ENCODE measurements at regions not wholly inside any gene's neighbourhood (a gene's known extent, or its start where the extent isn't known, plus 50 kb on each side); places are given as distances from the start of the nearest gene placed in this dataset.

- TF ChIP-seq BACH1 (IDR thresholded peaks at IDR 0.05; ENCODE audit: borderline replicate concordance): no peak
- no peak for TF ChIP-seq MTA3 (IDR thresholded peaks at IDR 0.05; ENCODE audit: borderline replicate concordance, low read length)
Measured at GRCh38 chr2:136714452-136714951, 50.8 kb upstream of the THSD7B start (continued).

- intact Hi-C loops (cut with micrococcal nuclease; ENCODE audit: unreplicated experiment): no loop called here
- no peaks in the 10 kb centered on the region for H3K9me3 ChIP-seq (replicated peaks; ENCODE audit: control insufficient read depth, insufficient read depth, low read length)
- H3K4me3 ChIP-seq: no peak overlapping the region
- H3K27ac ChIP-seq (ENCODE audit: control insufficient read depth, insufficient read depth): no peak overlapping the region
- H3K79me2 ChIP-seq (ENCODE audit: control insufficient read depth, insufficient read depth, low read length): no peaks in the 10 kb centered on the region
- CTCF ChIA-PET: interaction anchor here (0.6 kb wide), 1 partner anchor 22 kb away, joined by 3 read pairs; no protein-coding TSS in a partner anchor
- H2AFZ ChIP-seq (ENCODE audit: control insufficient read depth, low read depth, low read length): no peak overlapping the region
- H3K4me1 ChIP-seq (ENCODE audit: control insufficient read depth, insufficient read depth, low read length): no peaks in the 10 kb centered on the region
- in situ Hi-C loops (cut with MboI): no loop called here
- no peak for DNase-seq (ENCODE audit: low read depth, low spot score)
- H3K36me3 ChIP-seq (ENCODE audit: control insufficient read depth in 2 of 2, insufficient read depth in 2 of 2, low read length in 1 of 2): no peaks in the 10 kb centered on the region
- TF ChIP-seq ATF7 (IDR thresholded peaks at IDR 0.05; ENCODE audit: low read depth) (no peak), CEBPZ (IDR thresholded peaks at IDR 0.05; ENCODE audit: low read depth, low read length) (no peak), CBFB (IDR thresholded peaks at IDR 0.05; ENCODE audit: low read depth) (no peak), SMAD1 (IDR thresholded peaks at IDR 0.05; ENCODE audit: low read depth, partially characterized antibody) (no peak), TBL1XR1 (IDR thresholded peaks at IDR 0.05; ENCODE audit: low read depth, low read length) (no peak), NRF1 (conservative IDR thresholded peaks at IDR 0.05; ENCODE audit: low read depth, low read length) (no peak), SUPT20H (IDR thresholded peaks at IDR 0.05; ENCODE audit: borderline replicate concordance, control insufficient read depth, low read depth, low read length) (no peak), NR2F1 (conservative IDR thresholded peaks at IDR 0.05) (no peak), RBBP5 (conservative IDR thresholded peaks at IDR 0.05) (no peak), SPI1 (IDR thresholded peaks at IDR 0.05; ENCODE audit: borderline replicate concordance, insufficient read depth, low read depth, low read length) (no peak), SMARCA5 (IDR thresholded peaks at IDR 0.05) (no peak)
- no peak for FAIRE-seq
- POLR2A ChIA-PET: no interaction called here
- no peak overlapping the region for H3K9ac ChIP-seq (ENCODE audit: control insufficient read depth, insufficient read depth, low read length)
- RAD21 ChIA-PET (ENCODE audit: unreplicated experiment): no interaction called here
- no peaks in the 10 kb centered on the region for H3K27me3 ChIP-seq (replicated peaks in 1 of 2; ENCODE audit: control insufficient read depth in 2 of 2, insufficient read depth in 2 of 2, low read length in 1 of 2)
- WGBS (ENCODE audit: insufficient coverage, insufficient replicate concordance, low lambda C conversion rate, missing lambda C conversion rate): 0% methylated on average over 2 of the region's 2 CpGs
- no peak for ATAC-seq
- no peaks in the 10 kb centered on the region for H4K20me1 ChIP-seq (ENCODE audit: control insufficient read depth, insufficient read depth)
- SMC1A ChIA-PET (ENCODE audit: uncharacterized antibody, unreplicated experiment): no interaction called here
- no TSS peak for BruUV-seq (replicated peaks)
- no peak overlapping the region for H3K4me2 ChIP-seq (ENCODE audit: control insufficient read depth, insufficient read depth)
Measured at GRCh38 chr2:136713739-136714138, 51.6 kb upstream of the THSD7B start.

Measured in GM12878 (cell line).